ENCODE measurements at regions not wholly inside any gene's neighbourhood (a gene's known extent, or its start where the extent isn't known, plus 50 kb on each side); places are given as distances from the start of the nearest gene placed in this dataset.
"Not testable (repeated sequence)": the region's sequence is repeated elsewhere in the genome, so short reads cannot be mapped to it uniquely, and the experiment has no call there.

GRCh38 chr3:109874896-109875708 is 537.8 kb upstream of the DPPA4 start:
- H3K27me3 Mint-ChIP-seq: no peaks in the 10 kb centered on the region
- H3K4me3 Mint-ChIP-seq: no peak overlapping the region
- no peak overlapping the region for H3K27ac Mint-ChIP-seq
- ATAC-seq (replicated peaks): no peak
- H3K9me3 Mint-ChIP-seq: peaks cover 8% of the 10 kb centered on the region
- no peaks in the 10 kb centered on the region for H3K4me1 Mint-ChIP-seq
- H3K36me3 Mint-ChIP-seq (ENCODE audit: low read depth): no peaks in the 10 kb centered on the region

GRCh38 chr3:109877616-109878015 is 540.3 kb upstream of the DPPA4 start:
- H3K4me3 Mint-ChIP-seq; H3K27ac Mint-ChIP-seq; H3K4me1 Mint-ChIP-seq; H3K27me3 Mint-ChIP-seq; ATAC-seq (replicated peaks); H3K9me3 Mint-ChIP-seq; H3K36me3 Mint-ChIP-seq (ENCODE audit: low read depth): not testable (repeated sequence)

GRCh38 chr3:109882144-109882543 is 544.8 kb upstream of the DPPA4 start:
- H3K36me3 Mint-ChIP-seq (ENCODE audit: low read depth): no peaks in the 10 kb centered on the region
- no peaks in the 10 kb centered on the region for H3K27me3 Mint-ChIP-seq
- H3K9me3 Mint-ChIP-seq: no peaks in the 10 kb centered on the region
- no peak for ATAC-seq (replicated peaks)
- no peaks in the 10 kb centered on the region for H3K4me1 Mint-ChIP-seq
- no peak overlapping the region for H3K27ac Mint-ChIP-seq
- H3K4me3 Mint-ChIP-seq: no peak overlapping the region

- H3K9me3 Mint-ChIP-seq: no peaks in the 10 kb centered on the region
- H3K4me3 Mint-ChIP-seq: no peak overlapping the region
- no peaks in the 10 kb centered on the region for H3K4me1 Mint-ChIP-seq
- H3K36me3 Mint-ChIP-seq (ENCODE audit: low read depth): no peaks in the 10 kb centered on the region
- no peak overlapping the region for H3K27ac Mint-ChIP-seq
- no peaks in the 10 kb centered on the region for H3K27me3 Mint-ChIP-seq
- ATAC-seq (replicated peaks): no peak
Measured at GRCh38 chr3:109887293-109887692, 549.9 kb upstream of the DPPA4 start.

- H3K36me3 Mint-ChIP-seq (ENCODE audit: low read depth): no peaks in the 10 kb centered on the region
- H3K27ac Mint-ChIP-seq: no peak overlapping the region
- H3K27me3 Mint-ChIP-seq: no peaks in the 10 kb centered on the region
- no peak for ATAC-seq (replicated peaks)
- H3K4me3 Mint-ChIP-seq: no peak overlapping the region
- no peaks in the 10 kb centered on the region for H3K4me1 Mint-ChIP-seq
- H3K9me3 Mint-ChIP-seq: no peaks in the 10 kb centered on the region
Measured at GRCh38 chr3:109888026-109888425, 550.7 kb upstream of the DPPA4 start.

- ATAC-seq (replicated peaks): no peak
- peaks cover 22% of the 10 kb centered on the region for H3K4me1 Mint-ChIP-seq
- H3K9me3 Mint-ChIP-seq: no peaks in the 10 kb centered on the region
- no peaks in the 10 kb centered on the region for H3K36me3 Mint-ChIP-seq (ENCODE audit: low read depth)
- no peaks in the 10 kb centered on the region for H3K27me3 Mint-ChIP-seq
- no peak overlapping the region for H3K27ac Mint-ChIP-seq
- no peak overlapping the region for H3K4me3 Mint-ChIP-seq
Measured at GRCh38 chr3:109897734-109898133, 560.4 kb upstream of the DPPA4 start.

- Mint-ChIP-seq H3K4me1 (peaks cover 22% of the 10 kb centered on the region), H3K36me3 (ENCODE audit: low read depth) (no peaks in the 10 kb centered on the region), H3K27ac (peak overlapping the region; percentile 39), H3K27me3 (no peaks in the 10 kb centered on the region), H3K9me3 (no peaks in the 10 kb centered on the region), H3K4me3 (peak overlapping the region; percentile 27)
- no peak for ATAC-seq (replicated peaks)
Measured at GRCh38 chr3:109899925-109900324, 562.6 kb upstream of the DPPA4 start.

GRCh38 chr3:109900783-109901182 is 563.4 kb upstream of the DPPA4 start:
- peak overlapping the region; percentile 39 for H3K27ac Mint-ChIP-seq
- ATAC-seq (replicated peaks): no peak
- peaks cover 22% of the 10 kb centered on the region for H3K4me1 Mint-ChIP-seq
- H3K27me3 Mint-ChIP-seq: no peaks in the 10 kb centered on the region
- H3K4me3 Mint-ChIP-seq: peak overlapping the region; percentile 27
- H3K36me3 Mint-ChIP-seq (ENCODE audit: low read depth): no peaks in the 10 kb centered on the region
- no peaks in the 10 kb centered on the region for H3K9me3 Mint-ChIP-seq

GRCh38 chr3:109902549-109902948 is 565.2 kb upstream of the DPPA4 start:
- Mint-ChIP-seq H3K36me3 (ENCODE audit: low read depth) (no peaks in the 10 kb centered on the region), H3K4me3 (no peak overlapping the region), H3K9me3 (peaks cover 13% of the 10 kb centered on the region), H3K27me3 (no peaks in the 10 kb centered on the region), H3K4me1 (peaks cover 26% of the 10 kb centered on the region), H3K27ac (no peak overlapping the region)
- ATAC-seq (replicated peaks): no peak

GRCh38 chr3:109903100-109903499 is 565.8 kb upstream of the DPPA4 start:
- H3K36me3 Mint-ChIP-seq (ENCODE audit: low read depth): no peaks in the 10 kb centered on the region
- H3K27me3 Mint-ChIP-seq: no peaks in the 10 kb centered on the region
- no peak overlapping the region for H3K27ac Mint-ChIP-seq
- ATAC-seq (replicated peaks): no peak
- peaks cover 26% of the 10 kb centered on the region for H3K4me1 Mint-ChIP-seq
- peaks cover 17% of the 10 kb centered on the region for H3K9me3 Mint-ChIP-seq
- H3K4me3 Mint-ChIP-seq: no peak overlapping the region

- Mint-ChIP-seq H3K9me3 (peaks cover 21% of the 10 kb centered on the region), H3K27me3 (no peaks in the 10 kb centered on the region), H3K36me3 (ENCODE audit: low read depth) (no peaks in the 10 kb centered on the region), H3K27ac (no peak overlapping the region), H3K4me3 (no peak overlapping the region), H3K4me1 (peaks cover 4% of the 10 kb centered on the region)
- ATAC-seq (replicated peaks): no peak
Measured at GRCh38 chr3:109910772-109911171, 573.4 kb upstream of the DPPA4 start.

- no peaks in the 10 kb centered on the region for H3K27me3 Mint-ChIP-seq
- no peaks in the 10 kb centered on the region for H3K36me3 Mint-ChIP-seq (ENCODE audit: low read depth)
- peaks cover 2% of the 10 kb centered on the region for H3K9me3 Mint-ChIP-seq
- no peak overlapping the region for H3K4me3 Mint-ChIP-seq
- no peak for ATAC-seq (replicated peaks)
- H3K27ac Mint-ChIP-seq: no peak overlapping the region
- H3K4me1 Mint-ChIP-seq: no peaks in the 10 kb centered on the region
Measured at GRCh38 chr3:109918740-109919139, 581.4 kb upstream of the DPPA4 start.

- no peak for ATAC-seq (replicated peaks)
- H3K4me1 Mint-ChIP-seq: no peaks in the 10 kb centered on the region
- no peak overlapping the region for H3K4me3 Mint-ChIP-seq
- H3K36me3 Mint-ChIP-seq (ENCODE audit: low read depth): no peaks in the 10 kb centered on the region
- no peaks in the 10 kb centered on the region for H3K27me3 Mint-ChIP-seq
- no peaks in the 10 kb centered on the region for H3K9me3 Mint-ChIP-seq
- no peak overlapping the region for H3K27ac Mint-ChIP-seq
Measured at GRCh38 chr3:109920749-109921148, 583.4 kb upstream of the DPPA4 start.

- Mint-ChIP-seq H3K27me3 (no peaks in the 10 kb centered on the region), H3K4me1 (no peaks in the 10 kb centered on the region), H3K4me3 (no peak overlapping the region), H3K9me3 (no peaks in the 10 kb centered on the region), H3K27ac (no peak overlapping the region), H3K36me3 (ENCODE audit: low read depth) (no peaks in the 10 kb centered on the region)
- ATAC-seq (replicated peaks): no peak
Measured at GRCh38 chr3:109921509-109921908, 584.2 kb upstream of the DPPA4 start.

GRCh38 chr3:109922856-109923255 is 585.5 kb upstream of the DPPA4 start:
- Mint-ChIP-seq H3K9me3 (no peaks in the 10 kb centered on the region), H3K36me3 (ENCODE audit: low read depth) (no peaks in the 10 kb centered on the region), H3K27ac (peak overlapping the region; percentile 50), H3K4me3 (no peak overlapping the region), H3K4me1 (no peaks in the 10 kb centered on the region), H3K27me3 (no peaks in the 10 kb centered on the region)
- no peak for ATAC-seq (replicated peaks)

GRCh38 chr3:109923431-109923830 is 586.1 kb upstream of the DPPA4 start:
- Mint-ChIP-seq H3K4me3 (no peak overlapping the region), H3K36me3 (ENCODE audit: low read depth) (no peaks in the 10 kb centered on the region), H3K27me3 (no peaks in the 10 kb centered on the region), H3K9me3 (no peaks in the 10 kb centered on the region), H3K27ac (no peak overlapping the region), H3K4me1 (no peaks in the 10 kb centered on the region)
- no peak for ATAC-seq (replicated peaks)
